Right lobe of liver (tissue), 6 donors: ENCODE measurements at regions not wholly inside any gene's neighbourhood (a gene's known extent, or its start where the extent isn't known, plus 50 kb on each side); places are given as distances from the start of the nearest gene placed in this dataset.

ENCODE experiments used
- ATAC-seq, 4 donors: fragments of 200-7000 bp; cut with Tn5 transposase; one replicate each; pipeline ENCODE4 v1.9.1; 2020; ENCODE audit warnings: mild to moderate bottlenecking in 4 of 4, moderate library complexity in 4 of 4
- DNase-seq, 3 donors: peaks; one replicate each; pipeline ENCODE4 v3.0.0-alpha.2; 2020
- H3K27ac ChIP-seq, 3 donors: fragments of 200-600 bp; one replicate each; pipeline ENCODE4 v1.8.0; 2022
- H3K27me3 ChIP-seq, 2 donors: fragments of 200-600 bp; one replicate each; pipeline ENCODE4 v1.8.0; 2022
- H3K36me3 ChIP-seq, 4 donors: fragments of 200-600 bp; sonication (generic) in 1 of 4; one replicate each; pipeline versions ENCODE4 v1.5.1 to v1.8.0; 2017 to 2022; ENCODE audit warnings: control low read depth in 1 of 4
- H3K4me1 ChIP-seq, 4 donors: fragments of 200-600 bp; sonication (generic) in 1 of 4; one replicate each; pipeline versions ENCODE4 v1.5.1 to v1.8.0; 2017 to 2022; ENCODE audit warnings: control low read depth in 1 of 4
- H3K4me3 ChIP-seq, 3 donors: fragments of 200-600 bp; one replicate each; pipeline ENCODE4 v1.8.0; 2022
- H3K9me3 ChIP-seq, 4 donors: fragments of 200-600 bp; sonication (generic) in 1 of 4; one replicate each; pipeline versions ENCODE4 v1.5.1 to v1.8.0; 2017 to 2022; ENCODE audit warnings: control low read depth in 1 of 4
- POLR2A ChIP-seq: fragments of 450-650 bp; IDR thresholded peaks from one replicate; pipeline ENCODE4 v1.6.1; 2017; ENCODE audit warnings: antibody characterized with exemption, mild to moderate bottlenecking
- WGBS: methylation state at CpG from one replicate; pipeline ENCODE4 v1.1.6; 2018; ENCODE audit warnings: low coverage, low lambda C conversion rate; ENCODE audit not compliant: insufficient coverage; ENCODE audit errors: missing lambda C conversion rate; 5-methylcytosine and 5-hydroxymethylcytosine counted together
- intact Hi-C, 2 donors: fragments of 100-400 bp; cut with DNase I; formaldehyde crosslinking; loops; one replicate each; pipeline versions ENCODE4 v1.11.2 to v1.14.1; 2022
- TF ChIP-seq, protein P1 (sequence below), 4 donors: fragments of 200-600 bp in 3 of 4; fragments of 450-650 bp in 1 of 4; IDR thresholded peaks; one replicate each; pipeline versions ENCODE4 v1.5.1 to v1.8.0; 2016 to 2022; ENCODE audit warnings: antibody characterized with exemption in 4 of 4, mild to moderate bottlenecking in 2 of 4
- donor health status: DM: no; HTN: yes; CAD: no.
- donor health status: DM: no; HTN: no; CAD: no.
- donor health status: DM: no; HTN: no; CAD: no.
- donor health status: DM: no; HTN: yes; CAD: no.
- donor health status: DM: no; HTN: yes; CAD: no.

DNA sequence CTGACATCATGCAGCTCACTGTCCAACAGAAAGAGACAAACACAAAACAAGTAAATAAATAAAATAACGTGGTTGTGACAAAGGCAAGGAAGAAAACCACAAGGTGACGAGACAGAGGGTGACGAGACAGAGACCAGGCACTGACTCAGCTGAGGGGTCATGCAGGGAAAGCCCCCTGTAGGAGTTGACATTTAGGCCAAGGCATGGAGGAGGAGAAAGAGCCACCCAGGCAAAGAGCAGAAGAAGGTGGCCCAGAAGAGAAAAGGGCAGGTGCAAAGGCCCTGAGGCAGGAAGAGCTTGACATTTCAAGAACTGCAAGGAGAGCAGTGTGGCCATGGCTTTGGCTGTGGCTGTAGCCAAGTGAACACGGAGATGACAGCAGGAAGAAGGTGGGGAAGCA is 65.1 kb upstream of the ID3 start:
- no peak for TF ChIP-seq POLR2A
- TF ChIP-seq, protein P1, sequence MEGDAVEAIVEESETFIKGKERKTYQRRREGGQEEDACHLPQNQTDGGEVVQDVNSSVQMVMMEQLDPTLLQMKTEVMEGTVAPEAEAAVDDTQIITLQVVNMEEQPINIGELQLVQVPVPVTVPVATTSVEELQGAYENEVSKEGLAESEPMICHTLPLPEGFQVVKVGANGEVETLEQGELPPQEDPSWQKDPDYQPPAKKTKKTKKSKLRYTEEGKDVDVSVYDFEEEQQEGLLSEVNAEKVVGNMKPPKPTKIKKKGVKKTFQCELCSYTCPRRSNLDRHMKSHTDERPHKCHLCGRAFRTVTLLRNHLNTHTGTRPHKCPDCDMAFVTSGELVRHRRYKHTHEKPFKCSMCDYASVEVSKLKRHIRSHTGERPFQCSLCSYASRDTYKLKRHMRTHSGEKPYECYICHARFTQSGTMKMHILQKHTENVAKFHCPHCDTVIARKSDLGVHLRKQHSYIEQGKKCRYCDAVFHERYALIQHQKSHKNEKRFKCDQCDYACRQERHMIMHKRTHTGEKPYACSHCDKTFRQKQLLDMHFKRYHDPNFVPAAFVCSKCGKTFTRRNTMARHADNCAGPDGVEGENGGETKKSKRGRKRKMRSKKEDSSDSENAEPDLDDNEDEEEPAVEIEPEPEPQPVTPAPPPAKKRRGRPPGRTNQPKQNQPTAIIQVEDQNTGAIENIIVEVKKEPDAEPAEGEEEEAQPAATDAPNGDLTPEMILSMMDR (IDR thresholded peaks at IDR 0.05) = no peak
- 60% methylated on average over 4 of the region's 4 CpGs for WGBS
- H3K9me3 ChIP-seq = no peaks in the 10 kb centered on the region

DNA sequence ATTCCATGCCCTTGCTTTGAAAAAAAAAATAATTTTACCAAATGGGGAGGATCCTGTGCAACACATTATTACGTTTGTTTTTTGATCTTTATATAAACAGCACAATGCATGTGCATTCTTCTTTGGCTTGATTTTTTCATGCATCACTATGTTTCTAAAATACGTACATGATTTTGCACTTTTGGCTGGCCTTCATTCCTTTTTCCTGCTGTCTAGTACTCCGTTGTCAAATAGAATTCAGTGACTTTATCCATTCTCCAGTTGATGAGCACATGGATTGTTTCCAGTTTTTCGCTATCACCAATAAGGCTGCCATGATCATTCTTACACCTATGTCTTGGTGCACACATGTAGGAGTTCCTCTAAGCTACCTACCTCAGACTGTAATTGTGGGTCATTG is 63.0 kb upstream of the ID3 start:
- H3K4me1 ChIP-seq = no peaks in the 10 kb centered on the region
- TF ChIP-seq, protein P1 (IDR thresholded peaks at IDR 0.05) = no peak
- no peak for TF ChIP-seq POLR2A
- DNase-seq = no peak
- intact Hi-C loops = no loop called here
- no peaks in the 10 kb centered on the region for H3K27me3 ChIP-seq
- no peak for ATAC-seq
- H3K9me3 ChIP-seq = no peaks in the 10 kb centered on the region
- no peak overlapping the region for H3K4me3 ChIP-seq
- no peaks in the 10 kb centered on the region for H3K36me3 ChIP-seq
- no peak overlapping the region for H3K27ac ChIP-seq
- WGBS = 79% methylated on average over 4 of the region's 4 CpGs

More for the DNA sequence above, 65.1 kb upstream of the ID3 start:
- no peak overlapping the region for H3K4me3 ChIP-seq
- intact Hi-C loops = no loop called here
- H3K36me3 ChIP-seq = no peaks in the 10 kb centered on the region
- H3K27ac ChIP-seq = no peak overlapping the region
- ATAC-seq (no peak), DNase-seq (no peak)
- H3K27me3 ChIP-seq = no peaks in the 10 kb centered on the region
- no peaks in the 10 kb centered on the region for H3K4me1 ChIP-seq

DNA sequence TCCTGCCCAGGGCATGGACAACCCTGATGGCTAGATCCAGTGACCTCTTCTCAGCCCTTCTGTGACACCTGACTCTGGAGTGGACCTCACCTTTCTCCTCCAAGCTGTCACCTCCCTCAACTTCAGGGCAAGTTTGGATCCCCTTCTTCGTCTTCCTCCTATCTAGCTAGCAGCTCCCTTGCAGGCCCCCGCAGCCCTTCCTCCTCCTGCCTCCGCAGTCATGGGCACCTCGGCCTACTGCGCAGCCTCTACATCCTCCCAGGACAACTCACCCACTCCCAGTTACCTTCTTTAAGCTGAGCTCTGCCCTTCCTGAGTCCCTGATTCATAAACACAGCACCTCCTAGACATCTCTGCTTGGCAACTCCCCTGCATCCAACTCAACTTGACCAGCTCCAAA is 61.3 kb upstream of the ID3 start:
- DNase-seq = no peak
- Histone ChIP-seq H3K4me3 (no peak overlapping the region), H3K27ac (no peak overlapping the region), H3K4me1 (no peaks in the 10 kb centered on the region), H3K9me3 (no peaks in the 10 kb centered on the region), H3K27me3 (no peaks in the 10 kb centered on the region), H3K36me3 (no peaks in the 10 kb centered on the region)
- intact Hi-C loops = no loop called here
- no peak for TF ChIP-seq POLR2A
- TF ChIP-seq, protein P1 (IDR thresholded peaks at IDR 0.05) = no peak
- WGBS = 90% methylated on average over 5 of the region's 5 CpGs
- ATAC-seq = no peak

DNA sequence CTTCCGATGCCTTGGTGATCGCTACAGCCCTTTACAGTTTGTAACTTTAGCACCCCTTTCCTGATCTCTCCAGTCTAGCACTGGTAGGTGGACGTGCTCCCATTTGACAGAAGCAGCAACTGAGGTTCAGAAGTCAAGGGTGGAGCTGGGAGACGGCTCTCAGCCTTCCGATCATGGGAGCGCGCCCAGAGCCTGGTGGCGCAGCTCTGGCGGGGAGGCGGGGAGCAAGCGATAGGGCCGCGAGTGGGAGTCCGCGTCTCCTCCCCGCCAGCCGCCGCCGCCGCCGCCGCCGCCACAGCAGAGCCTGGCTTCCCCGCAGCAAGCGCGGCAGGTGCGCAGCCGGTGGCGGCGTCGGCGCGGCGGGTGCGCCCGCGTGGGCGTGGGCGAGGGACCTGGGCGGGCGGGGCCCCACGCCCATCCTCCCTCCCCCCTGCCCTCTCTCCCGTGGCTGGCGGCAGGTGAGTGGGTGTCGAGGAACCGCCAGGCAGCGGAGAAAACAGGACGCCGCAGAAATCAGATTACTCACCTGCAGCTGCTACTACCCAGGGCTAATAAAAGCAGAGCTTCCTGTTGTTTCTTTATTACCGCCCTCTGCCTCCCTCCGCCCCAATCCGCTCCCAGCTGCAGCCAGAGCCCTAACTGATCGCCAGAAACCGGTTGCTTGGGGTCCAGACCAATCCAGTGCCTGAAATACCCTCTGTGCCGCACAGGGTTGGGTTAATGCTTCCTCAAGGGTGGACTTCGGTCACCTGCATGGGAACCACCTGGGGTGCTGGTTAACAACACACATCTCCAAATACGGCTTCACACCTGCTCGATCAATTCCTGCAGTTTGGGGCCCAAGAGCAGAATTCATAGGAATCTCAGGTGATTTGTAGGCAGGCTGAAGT is 60.2 kb upstream of the ID3 start:
- 2% methylated on average over 10 of the region's 58 CpGs for WGBS
- DNase-seq (peak in 1 of 3 donors; percentile 57), ATAC-seq (peak; percentile 35 to 71 (median 54))
- H3K27me3 ChIP-seq = no peaks in the 10 kb centered on the region
- intact Hi-C loops = no loop called here
- H3K4me3 ChIP-seq = peak overlapping the region in 1 of 3 donors; percentile 37
- H3K9me3 ChIP-seq = no peaks in the 10 kb centered on the region
- no peaks in the 10 kb centered on the region for H3K4me1 ChIP-seq
- H3K36me3 ChIP-seq = no peaks in the 10 kb centered on the region
- H3K27ac ChIP-seq = no peak overlapping the region
- TF ChIP-seq, protein P1 (IDR thresholded peaks at IDR 0.05) = no peak
- no peak for TF ChIP-seq POLR2A
